Activated CD8-positive, alpha-beta memory T cell treated with anti-CD3 and anti-CD28 coated beads, Interleukin-2, amount 50 U/mL, for 24 hours (primary cell): ENCODE measurements at regions not wholly inside any gene's neighbourhood (a gene's known extent, or its start where the extent isn't known, plus 50 kb on each side); places are given as distances from the start of the nearest gene placed in this dataset.

Source experiments
- DNase-seq: peaks from one replicate; pipeline ENCODE4 v3.0.0-alpha.2; 2020; ENCODE audit errors: extremely low read depth

DNA sequence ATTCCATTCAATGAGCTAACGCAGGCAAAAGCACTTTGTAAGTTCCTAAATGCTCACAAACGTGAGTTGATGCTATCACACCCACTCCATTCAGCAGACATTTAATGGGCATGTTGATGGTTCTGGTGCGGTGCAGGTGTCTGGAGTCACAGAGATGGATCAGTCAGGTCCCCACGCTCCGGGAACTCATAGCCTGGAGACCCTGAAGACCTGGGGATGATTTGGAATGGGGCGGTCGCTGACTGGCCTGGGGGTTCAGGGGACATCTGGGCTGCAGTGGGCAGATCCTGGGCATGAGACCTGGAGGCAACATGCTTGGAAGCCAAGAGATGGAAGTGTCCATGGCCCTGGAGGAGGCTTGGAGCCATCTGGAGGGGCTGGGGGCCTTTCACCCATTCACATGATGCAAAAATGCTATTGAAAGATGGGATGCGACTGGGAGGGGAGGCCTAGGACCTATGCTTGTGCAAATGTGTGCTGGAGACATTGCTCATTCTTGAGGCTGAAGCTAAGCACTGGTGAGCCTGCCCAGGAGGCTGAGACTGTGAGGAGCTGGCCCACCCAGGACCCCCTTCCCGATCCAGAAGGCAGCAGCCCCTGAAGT is 522.6 kb downstream of the GLRX3 start:
- DNase-seq, result no peak

DNA sequence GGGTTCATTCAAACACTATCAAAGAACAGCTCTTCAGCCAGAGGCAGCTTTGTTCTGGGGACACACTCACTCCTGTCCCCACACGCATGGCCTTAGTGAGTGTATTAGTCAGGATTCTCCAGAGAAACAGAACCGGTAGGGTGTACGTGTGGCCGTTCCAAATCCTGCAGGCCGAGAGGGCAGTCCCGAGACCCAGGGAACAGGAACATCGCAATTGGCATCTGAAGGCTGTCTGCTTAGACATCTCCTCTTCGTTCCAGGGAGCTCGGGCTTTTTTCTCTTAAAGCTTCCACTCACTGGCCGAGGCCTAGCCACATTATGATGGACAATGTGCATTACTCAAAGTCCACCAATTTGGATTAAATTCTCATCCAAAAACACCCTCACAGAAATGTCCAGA is 523.3 kb downstream of the GLRX3 start:
- DNase-seq, result no peak

DNA sequence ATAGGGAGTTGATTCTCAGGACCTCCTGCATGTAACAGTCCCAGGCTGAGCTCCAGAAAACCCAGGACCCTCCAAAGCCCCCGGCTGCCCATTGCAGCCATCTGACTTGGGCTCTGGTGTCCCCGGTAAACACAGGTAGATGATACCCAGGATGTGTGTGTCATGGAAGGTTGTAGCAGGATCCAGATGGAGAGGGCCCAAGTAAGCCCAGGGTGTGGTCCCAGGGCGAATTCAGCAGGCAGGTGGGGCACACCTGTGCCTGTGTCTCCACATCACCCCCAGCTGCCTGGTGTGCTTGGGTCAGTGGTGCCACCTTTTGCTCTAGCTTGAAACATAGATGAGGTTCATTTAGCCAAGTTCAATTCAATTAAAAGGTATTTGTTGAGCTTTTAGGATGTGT is 524.1 kb downstream of the GLRX3 start:
- no peak for DNase-seq

DNA sequence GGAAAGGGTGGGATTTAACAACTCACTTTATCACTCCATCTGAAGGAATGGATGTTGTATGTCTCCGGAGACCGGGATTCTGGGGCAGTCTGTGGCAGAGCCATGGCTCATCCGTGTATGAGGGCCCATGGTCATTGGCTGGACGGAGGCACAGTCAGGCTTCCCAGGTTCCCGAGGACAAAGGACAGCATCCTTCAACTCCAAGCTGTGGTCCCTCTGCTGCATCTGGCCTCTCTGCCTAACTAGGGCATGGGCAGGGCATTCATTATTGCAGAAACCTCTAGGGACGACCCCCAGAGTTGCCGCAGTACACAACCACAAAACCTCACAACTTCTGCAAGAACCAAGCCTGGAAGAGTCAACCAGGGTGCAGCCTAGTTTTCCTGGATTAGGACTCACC is 525.2 kb downstream of the GLRX3 start:
- no peak for DNase-seq

DNA sequence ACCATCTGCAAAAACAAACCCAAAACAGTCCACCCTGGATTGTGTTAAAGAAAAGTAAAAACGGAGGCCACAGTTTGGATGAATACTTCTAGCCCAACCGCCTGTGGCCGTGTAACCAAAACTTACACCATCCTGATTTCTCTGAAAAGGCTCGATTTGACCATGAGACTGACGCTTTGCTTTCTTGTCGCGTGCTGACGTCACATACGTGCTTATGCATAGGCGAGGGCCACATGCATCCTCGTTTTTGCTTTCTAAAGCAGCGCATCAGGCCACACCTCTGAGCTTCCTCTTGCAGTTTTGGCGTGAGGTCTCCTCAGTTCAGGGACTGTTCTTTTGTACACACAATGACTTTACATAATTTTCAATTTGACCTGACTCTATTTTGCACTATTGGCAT is 526.6 kb downstream of the GLRX3 start:
- DNase-seq, result no peak

DNA sequence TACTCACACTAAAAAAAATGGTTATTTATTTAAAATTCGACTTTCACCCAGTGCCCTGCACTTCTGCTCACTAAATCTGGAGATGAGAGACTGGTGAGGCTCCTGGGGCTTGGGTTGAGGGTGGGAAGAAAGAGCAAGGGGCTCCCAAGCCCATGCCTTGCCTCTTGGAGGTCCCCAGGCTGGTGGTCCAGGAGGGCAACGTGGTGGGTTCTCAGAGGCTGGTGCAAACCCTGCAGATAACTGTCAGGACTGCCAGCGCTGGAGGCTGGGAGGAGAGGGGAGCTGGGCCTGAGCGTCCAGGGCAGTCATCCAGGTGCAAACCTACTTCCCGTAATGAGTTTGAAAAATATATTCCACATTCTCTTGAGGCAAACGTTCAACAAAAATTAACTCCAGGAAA is 528.3 kb downstream of the GLRX3 start:
- DNase-seq, result no peak

DNA sequence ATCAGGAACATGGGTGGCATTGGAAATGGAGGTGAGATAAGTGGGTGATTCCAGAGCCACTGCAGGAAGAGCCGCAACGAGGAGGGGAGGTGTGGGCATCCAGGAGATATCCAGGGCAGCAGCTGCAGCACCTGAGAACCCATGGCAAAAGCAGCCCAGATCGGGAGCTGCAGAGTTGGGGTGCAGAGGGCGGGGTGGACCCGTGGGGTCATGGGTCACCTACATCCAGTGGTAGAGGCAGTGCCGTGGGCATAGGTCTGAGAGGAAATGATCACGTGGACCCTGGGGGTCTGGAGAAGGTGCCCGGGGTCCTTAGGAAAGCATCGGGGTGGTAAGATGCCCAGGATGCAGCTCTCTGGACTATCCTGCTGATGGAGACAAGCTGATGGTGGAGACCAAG is 530.0 kb downstream of the GLRX3 start:
- DNase-seq, result no peak

DNA sequence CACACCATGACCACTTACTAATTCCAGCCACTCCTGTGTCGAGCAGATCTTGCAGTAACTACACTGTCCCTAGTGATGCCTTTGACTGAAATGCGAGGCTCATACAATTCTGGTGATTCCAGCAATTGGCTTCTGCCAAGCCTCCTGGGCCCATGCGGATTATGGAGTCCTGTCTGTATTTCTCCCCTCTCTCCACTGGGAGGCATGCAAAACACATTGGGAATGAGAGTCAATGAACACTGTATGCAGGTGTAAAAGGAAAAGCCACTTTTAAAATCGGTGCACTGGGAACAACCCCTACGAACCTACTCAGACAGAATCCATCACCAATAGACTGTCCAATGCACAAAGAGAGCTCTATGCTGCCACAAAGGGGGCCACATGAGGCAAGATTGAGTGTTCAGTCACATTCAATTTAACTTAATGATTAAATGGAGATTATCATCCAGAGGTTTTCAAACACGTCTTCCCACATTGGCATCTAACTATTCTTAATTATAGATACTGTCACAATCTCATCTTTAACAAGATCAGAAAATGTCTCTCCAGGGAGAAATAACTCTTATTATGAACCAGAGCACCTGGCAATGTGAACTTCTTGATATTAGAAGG is 550.6 kb downstream of the GLRX3 start:
- no peak for DNase-seq

DNA sequence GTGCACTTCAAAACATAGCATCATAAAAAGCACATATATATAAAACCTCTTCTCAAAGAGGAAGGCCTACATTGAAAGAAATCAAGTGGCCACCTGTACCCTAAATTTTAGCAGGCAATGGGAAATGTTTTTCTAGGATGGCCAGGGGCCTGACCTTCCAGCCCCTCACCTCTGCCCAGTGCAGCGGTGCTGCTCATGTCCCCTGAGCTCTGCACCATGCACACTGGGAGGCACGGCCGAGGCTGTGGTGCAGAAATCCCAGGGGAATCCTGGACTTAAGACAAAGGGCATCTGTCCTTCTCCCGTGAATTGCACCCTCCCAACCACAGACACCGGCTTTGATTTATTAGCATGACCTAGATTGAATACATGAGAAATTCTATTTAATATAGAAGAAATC is 551.4 kb downstream of the GLRX3 start:
- DNase-seq, result no peak

DNA sequence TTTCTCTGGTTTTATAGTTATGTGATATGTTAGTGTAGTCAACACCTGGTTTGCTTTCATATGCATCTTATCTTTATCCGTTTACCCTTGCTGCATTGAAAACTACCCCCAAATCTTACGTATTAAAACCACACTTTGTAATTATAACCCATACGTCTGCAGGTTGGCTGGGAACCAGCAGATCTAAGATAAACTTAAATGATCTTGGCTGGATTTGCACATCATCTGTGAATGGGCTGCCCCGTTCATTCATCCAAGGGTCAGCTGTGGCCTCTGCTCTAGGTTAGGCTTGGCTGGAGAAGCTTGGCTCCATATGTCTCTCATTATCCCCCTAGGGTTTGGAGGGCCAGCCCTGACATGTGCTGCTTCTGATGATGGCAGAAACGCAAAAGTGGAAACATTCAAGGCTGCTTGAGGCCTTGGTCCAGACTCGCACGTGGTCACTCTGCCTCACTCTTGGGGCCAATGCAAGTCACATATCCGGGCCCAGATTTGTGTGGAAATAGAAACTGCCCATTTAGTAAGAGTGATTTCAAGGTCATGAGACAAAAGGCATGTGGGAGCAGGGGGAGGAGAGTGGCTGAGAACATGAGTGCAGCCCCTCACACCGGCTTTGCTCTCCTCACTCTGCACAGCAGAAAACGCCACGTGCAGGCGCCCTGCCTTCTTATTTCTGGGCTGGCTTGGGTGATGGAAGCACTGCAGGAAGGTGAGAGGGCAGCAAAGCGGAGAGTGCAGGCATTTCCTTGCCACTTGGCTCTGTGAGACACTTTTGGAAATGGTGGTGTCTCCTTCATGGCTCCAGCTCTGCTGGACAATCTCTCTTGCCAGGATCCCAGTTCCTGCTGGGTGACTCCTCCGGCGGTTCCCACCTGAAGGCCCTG is 553.8 kb downstream of the GLRX3 start:
- no peak for DNase-seq

DNA sequence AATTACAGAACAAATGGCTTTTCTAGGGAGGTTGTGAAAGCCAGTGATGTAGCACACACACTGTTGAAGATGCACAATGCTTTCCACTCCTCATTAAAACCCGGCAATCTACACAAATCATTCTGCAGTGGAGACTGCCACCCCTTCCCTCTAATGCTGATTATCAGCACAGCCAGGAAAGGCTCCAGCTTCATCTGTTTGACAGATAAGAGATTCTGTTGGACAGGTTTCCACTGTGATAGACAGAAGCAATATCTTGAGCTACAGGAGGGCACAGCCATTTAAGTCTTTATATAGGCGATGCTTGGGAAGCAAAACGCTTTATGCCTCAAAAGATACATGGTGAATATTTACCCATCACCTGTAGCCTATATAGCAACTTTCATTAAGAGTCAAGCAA is 555.6 kb downstream of the GLRX3 start:
- no peak for DNase-seq

DNA sequence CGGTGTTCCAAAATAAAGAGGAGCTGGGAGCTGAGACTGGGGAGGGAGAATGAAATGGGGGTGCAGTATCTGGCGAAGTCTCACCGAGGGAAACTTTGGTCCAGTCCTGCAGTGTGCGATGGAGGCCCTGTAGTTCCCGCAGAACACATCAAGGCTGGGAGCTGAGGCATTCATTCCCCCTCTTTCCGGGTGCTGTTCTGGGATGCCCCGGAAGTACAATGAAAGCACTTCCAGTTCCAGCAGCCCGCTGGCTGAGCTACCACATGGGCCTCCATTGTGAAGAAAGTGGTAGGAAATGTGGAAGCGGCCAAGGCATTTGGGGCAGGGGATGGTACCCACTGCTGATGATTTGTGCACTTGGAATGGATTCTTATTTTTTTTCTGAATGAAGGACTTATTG is 560.7 kb downstream of the GLRX3 start:
- no peak for DNase-seq

DNA sequence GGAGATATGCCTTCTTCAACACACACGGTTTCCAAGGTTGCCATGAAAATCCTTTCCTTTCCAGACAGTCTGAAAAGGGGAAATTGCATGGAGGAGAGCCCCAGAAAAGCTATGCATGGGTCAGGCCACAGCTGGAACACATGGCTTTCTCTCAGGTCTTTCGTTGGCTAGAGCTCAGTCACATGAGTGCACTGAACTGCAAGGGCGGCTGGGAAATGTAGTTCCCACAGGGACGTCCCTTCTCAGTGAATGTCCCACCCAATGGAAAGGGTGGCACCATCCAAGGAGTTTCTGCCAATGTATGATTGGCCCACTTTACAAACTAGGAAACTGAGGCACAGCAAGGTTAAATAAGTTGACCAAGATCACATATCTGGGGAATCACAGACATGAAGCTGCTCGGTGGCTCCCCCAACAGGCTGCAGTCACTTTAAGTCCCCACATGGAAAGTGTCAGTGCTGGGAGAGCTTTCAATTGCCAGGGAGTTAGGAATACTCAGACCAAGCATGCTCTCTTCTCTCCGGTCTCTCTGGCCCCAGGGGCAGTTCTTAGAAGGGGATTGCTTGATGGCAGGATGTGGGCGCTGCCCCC is 571.3 kb downstream of the GLRX3 start:
- no peak for DNase-seq

DNA sequence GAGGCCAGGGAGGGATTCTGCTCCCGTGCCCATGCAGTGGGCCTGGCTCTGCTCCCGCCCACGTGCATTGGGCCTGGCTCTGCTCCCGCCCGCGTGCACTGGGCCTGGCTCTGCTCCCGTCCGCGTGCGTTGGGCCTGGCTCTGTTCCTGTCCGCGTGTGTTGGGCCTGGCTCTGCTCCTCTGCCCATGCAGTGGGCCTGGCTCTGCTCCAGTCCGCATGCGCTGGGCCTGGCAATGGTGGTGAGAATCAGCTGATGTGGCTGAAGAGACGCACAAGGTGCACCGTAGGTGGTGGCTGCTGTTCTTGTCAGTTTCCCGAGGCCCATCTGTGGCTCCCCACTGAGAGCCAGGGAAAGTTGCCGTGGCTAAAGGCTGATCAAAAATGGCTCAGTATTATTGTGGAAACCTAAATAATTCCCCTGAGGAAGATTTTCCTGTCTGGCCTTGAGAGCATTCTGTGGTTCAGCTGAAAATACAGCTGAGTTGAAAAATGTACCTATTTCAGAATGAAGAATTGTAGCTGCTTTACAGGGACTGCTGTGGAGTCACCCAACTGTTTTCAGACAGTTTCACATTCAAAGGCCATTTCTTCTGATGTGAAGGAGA is 572.4 kb downstream of the GLRX3 start:
- DNase-seq, result no peak

DNA sequence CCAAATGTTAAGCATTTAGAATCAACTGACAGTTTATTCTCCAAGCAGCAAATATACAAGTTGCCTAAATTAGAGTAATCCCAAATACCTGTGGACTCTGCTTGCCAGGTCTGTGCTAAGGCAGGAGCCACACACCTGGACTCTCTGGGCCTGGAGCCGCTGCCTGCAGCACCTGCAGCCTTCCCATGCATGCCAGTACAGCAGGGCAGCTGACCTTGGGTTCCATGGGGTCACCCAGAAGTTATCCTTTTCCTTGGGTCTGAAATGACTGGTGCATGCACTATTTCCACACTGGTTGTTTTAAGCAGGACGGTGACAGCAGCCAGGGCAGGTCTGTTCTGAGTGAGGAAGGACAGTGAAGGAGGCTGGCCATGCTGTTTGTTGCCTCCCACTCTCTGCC is 573.2 kb downstream of the GLRX3 start:
- DNase-seq, result no peak

DNA sequence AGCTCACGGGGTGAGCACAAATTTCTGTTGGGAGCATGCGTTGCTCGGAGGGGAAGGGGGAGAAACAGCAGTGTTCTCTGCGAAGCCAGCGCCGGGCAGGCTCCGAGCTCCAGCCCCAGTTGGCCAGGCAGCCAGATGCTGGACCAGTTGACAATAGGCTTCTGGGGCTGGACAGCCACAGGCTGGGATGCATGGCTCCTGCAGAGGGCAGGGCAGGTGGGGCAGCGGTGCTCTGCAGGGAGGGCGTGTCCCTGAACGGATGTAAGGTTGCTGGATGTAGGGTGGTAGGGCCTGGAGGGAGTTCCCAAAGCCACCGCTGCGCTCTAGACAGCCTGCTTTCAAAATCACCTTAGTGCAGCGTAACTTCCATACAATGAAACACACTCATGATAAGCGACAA is 574.9 kb downstream of the GLRX3 start:
- DNase-seq, result no peak

DNA sequence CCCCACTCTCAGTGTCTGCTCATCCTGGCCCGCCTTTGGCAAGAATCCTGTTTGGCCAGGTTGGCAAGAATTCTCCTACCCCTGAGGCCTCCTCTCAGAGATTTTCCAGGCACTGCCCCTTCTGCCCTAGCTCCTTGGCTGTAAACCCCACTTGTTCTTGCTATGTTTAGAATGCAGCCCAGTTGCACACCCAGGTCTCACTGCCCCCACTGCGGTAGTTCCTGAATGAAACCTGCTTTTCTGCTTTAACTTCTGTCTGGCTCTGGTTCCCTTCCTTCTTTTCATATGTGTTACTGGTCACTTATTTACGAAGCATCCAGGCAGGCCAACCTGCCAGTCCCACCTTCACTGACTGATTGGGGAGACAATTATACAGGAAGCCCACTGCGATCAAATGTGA is 576.9 kb downstream of the GLRX3 start:
- DNase-seq, result no peak

DNA sequence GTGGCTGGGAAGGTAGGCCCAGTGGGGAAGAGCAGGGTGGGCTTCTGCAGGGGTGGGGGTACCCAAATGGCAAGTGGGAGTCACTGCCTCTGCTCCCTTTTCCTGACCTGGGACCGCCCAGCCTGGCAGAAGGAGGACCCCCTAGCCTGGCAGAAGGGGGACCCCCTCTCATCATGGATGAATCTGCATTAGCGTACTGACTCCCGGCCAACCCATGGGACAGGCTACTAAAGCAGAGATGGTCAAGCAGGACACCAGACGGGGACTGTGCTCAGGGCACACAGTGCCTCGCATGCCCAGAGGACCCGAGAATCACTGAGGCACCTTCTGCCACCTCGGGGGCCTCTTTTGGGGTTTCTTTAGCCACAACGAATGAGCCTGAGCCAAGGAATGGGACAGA is 577.5 kb downstream of the GLRX3 start:
- DNase-seq, result no peak

DNA sequence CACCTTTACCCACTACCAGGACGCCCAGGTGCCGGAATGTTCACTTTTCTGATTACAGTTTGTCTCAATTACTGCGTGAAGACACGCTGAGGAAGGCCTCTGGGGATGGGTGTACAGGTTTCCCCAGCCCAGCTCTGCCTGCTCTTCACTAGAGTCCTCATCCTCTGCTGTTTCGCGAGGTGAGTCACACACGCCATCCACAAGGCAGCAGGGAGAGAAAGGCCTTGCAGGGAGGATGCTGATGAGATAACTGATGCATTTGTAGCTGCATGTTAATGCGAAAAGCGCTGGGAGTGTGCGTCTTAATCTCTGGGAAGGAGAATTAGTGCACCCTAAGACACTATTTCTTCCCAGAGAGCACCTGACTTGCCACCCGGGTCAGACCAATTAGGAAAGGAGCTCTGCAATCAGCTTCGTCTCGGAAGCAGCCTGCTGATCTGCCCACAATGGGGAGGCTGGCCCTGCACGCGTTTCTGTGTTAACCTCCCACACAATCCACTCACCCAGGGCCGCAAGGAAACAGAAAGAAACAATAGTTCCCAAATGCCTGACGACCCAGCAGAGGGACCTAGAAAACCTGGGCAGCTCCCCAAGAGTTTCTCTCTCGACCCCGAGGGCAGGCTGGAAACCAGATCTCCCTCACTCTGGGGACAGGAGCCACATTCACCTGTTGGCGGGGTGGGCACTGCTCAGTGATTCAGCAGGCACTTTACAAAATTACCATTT is 578.7 kb downstream of the GLRX3 start:
- no peak for DNase-seq

DNA sequence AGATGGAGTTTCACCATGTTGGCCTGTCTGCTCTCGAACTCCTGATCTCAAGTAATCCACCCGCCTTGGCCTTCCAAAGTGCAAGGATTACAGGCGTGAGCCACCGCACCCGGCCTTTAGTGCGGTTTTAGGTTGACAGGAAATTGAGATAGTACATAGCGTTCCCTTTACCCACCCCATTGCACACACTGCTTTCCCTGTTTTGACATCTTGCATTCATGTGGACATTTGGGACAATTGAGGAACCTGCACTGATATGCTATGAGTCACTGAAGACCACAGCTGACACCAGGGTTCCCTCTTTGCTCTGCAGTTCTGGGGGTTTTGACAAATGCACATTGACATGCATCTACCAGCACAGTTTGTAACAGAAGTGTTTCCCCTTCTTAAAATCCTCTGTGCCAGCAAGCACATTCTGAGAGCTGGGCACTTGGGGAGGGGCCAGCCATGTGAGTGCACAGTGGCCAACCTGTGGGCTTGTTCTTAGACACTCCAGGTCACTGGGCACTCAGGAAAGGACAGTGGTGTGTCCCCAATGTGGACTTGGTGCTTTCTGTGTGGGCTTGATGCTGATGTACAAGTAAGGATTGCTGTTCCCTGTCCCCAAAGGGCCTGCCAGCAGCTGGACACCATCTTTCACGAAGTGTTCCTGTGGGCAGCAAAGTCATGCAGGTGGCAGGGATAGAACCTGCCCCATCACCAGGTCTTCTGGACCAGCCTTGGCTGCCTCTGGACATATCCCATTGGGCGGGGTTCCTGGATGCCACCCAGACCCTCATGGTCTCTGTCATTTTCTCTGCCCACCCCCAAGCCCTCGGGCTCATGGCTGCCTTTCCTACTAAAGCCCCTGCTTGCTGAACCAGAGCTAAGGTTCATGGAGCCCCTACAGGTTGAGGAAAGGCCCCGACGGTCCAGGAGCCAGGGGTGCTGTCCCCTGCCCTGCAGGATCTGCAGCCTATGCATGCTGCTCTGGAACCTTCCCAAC is 579.8 kb downstream of the GLRX3 start:
- DNase-seq, result no peak

DNA sequence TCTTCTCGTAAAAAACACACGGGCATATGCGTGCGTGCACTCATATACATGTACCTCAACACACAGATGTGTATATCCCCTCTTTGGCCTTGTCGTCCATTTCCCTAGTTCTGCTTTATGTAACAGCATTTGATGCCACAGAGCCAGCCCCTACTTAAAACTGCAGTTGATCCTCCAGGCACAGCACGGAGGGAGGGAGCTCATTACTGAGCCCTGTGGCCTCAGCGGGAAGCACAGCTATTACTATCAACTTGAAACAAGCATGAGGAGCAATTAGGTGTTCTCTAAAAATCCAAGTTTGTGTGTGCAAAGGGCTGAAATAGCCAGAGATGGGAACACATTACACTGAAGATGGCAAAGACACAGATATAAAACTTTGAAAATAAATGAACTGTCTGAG is 580.9 kb downstream of the GLRX3 start:
- no peak for DNase-seq
